Stimulated activated CD4-positive, alpha-beta T cell treated with anti-CD3 and anti-CD28 coated beads, Interleukin-4, amount 100 ng/mL, for 24 hours (primary cell): ENCODE measurements at regions not wholly inside any gene's neighbourhood (a gene's known extent, or its start where the extent isn't known, plus 50 kb on each side); places are given as distances from the start of the nearest gene placed in this dataset.
A peak's percentile ranks its signal among the peaks of the same experiment; 100 is the strongest.
"Not testable (repeated sequence)": the region's sequence is repeated elsewhere in the genome, so short reads cannot be mapped to it uniquely, and the experiment has no call there.

Experiments
- DNase-seq: peaks from one replicate; pipeline ENCODE4 v3.0.0-alpha.2; 2020

- DNase-seq = not testable (repeated sequence)
These were observed 147.0 kb downstream of the GOSR1 start for GRCh38 chr17:30624180-30624579.

- not testable (repeated sequence) for DNase-seq
These were observed 132.5 kb downstream of the GOSR1 start for GRCh38 chr17:30609682-30610081.

- no peak for DNase-seq
These were observed 128.3 kb downstream of the GOSR1 start for GRCh38 chr17:30605523-30605922.

- no peak for DNase-seq
These were observed 127.8 kb downstream of the GOSR1 start for GRCh38 chr17:30605027-30605426.

- DNase-seq = not testable (repeated sequence)
These were observed 125.2 kb downstream of the GOSR1 start for GRCh38 chr17:30602396-30602795.

- not testable (repeated sequence) for DNase-seq
These were observed 124.8 kb downstream of the GOSR1 start for GRCh38 chr17:30601984-30602383.

GRCh38 chr17:30600830-30601494 is 123.8 kb downstream of the GOSR1 start:
- peak; percentile 19 for DNase-seq

- DNase-seq = peak; percentile 65
These were observed 123.0 kb downstream of the GOSR1 start for GRCh38 chr17:30600060-30600829.

GRCh38 chr17:30599428-30600059 is 122.3 kb downstream of the GOSR1 start:
- no peak for DNase-seq

GRCh38 chr17:30597776-30598288 is 120.6 kb downstream of the GOSR1 start:
- no peak for DNase-seq

- DNase-seq = not testable (repeated sequence)
These were observed 120.0 kb downstream of the GOSR1 start for GRCh38 chr17:30596948-30597775.

- DNase-seq = not testable (repeated sequence)
These were observed 117.8 kb downstream of the GOSR1 start for GRCh38 chr17:30594953-30595371.

- no peak for DNase-seq
These were observed 117.2 kb downstream of the GOSR1 start for GRCh38 chr17:30594223-30594952.

GRCh38 chr17:30590081-30590733 is 113.0 kb downstream of the GOSR1 start:
- DNase-seq = no peak

GRCh38 chr17:30589431-30589830 is 112.2 kb downstream of the GOSR1 start:
- no peak for DNase-seq

- no peak for DNase-seq
These were observed 111.6 kb downstream of the GOSR1 start for GRCh38 chr17:30588798-30589247.

- DNase-seq = no peak
These were observed 109.8 kb downstream of the GOSR1 start for GRCh38 chr17:30586818-30587595.

GRCh38 chr17:30584810-30585209 is 107.6 kb downstream of the GOSR1 start:
- no peak for DNase-seq

- DNase-seq = no peak
These were observed 103.7 kb downstream of the GOSR1 start for GRCh38 chr17:30580916-30581315.

GRCh38 chr17:30579610-30580315 is 102.6 kb downstream of the GOSR1 start:
- DNase-seq = no peak
